SU-DHL-6 (cell line): ENCODE measurements at regions not wholly inside any gene's neighbourhood (a gene's known extent, or its start where the extent isn't known, plus 50 kb on each side); places are given as distances from the start of the nearest gene placed in this dataset.

Experiments used
- H2AFZ ChIP-seq: fragments of 200-600 bp; sonication (generic); 2 replicates; pipeline ENCODE4 v1.6.1; 2014; ENCODE audit warnings: low read depth, mild to moderate bottlenecking, moderate library complexity, mixed read lengths, antibody characterized with exemption, low read length; ENCODE audit not compliant: severe bottlenecking
- H3F3A ChIP-seq: fragments of 200-600 bp; shearing (Covaris generic); 2 replicates; pipeline ENCODE4 v1.6.0; 2016; ENCODE audit warnings: antibody characterized with exemption, mild to moderate bottlenecking; ENCODE audit not compliant: insufficient read depth
- H3K27ac ChIP-seq: fragments of 200-600 bp; sonication (generic); 2 replicates; pipeline ENCODE4 v1.5.1; 2016; ENCODE audit warnings: low read depth, mild to moderate bottlenecking, low read length, moderate library complexity, mixed read lengths
- H3K27me3 ChIP-seq: fragments of 200-600 bp; sonication (generic), shearing (Covaris generic); 2 replicates; pipeline ENCODE4 v1.6.0; 2014; ENCODE audit warnings: mild to moderate bottlenecking, low read length
- H3K36me3 ChIP-seq: fragments of 200-600 bp; sonication (generic); 2 replicates; pipeline ENCODE4 v1.6.1; 2014; ENCODE audit warnings: mild to moderate bottlenecking, low read length, mixed read lengths
- H3K4me2 ChIP-seq: fragments of 300-600, 200-600 bp; shearing (Covaris generic), sonication (generic); 2 replicates; pipeline ENCODE4 v1.6.0; 2014; ENCODE audit warnings: low read length, low read depth, mild to moderate bottlenecking; ENCODE audit not compliant: poor library complexity, severe bottlenecking
- H3K4me3 ChIP-seq: fragments of 200-600 bp; sonication (generic); 2 replicates; pipeline ENCODE4 v1.5.1; 2014; ENCODE audit warnings: antibody characterized with exemption, low read length, mild to moderate bottlenecking, mixed read lengths; ENCODE audit not compliant: insufficient read depth, poor library complexity, severe bottlenecking
- H3K79me2 ChIP-seq: fragments of 200-600 bp; sonication (generic); 2 replicates; pipeline ENCODE4 v1.6.1; 2014; ENCODE audit warnings: mild to moderate bottlenecking, low read length, moderate library complexity; ENCODE audit not compliant: insufficient read depth
- H3K9ac ChIP-seq: fragments of 200-600 bp; sonication (generic); 2 replicates; pipeline ENCODE4 v1.7.0; 2014; ENCODE audit warnings: mild to moderate bottlenecking, low read length
- H3K9me2 ChIP-seq: fragments of 200-600 bp; sonication (generic); replicated peaks from 2 replicates; pipeline ENCODE4 v1.6.1; 2014; ENCODE audit warnings: low read length; ENCODE audit not compliant: insufficient read depth
- H3K9me3 ChIP-seq: fragments of 200-600 bp; sonication (generic); 2 replicates; pipeline ENCODE4 v1.6.1; 2014; ENCODE audit warnings: low read length, mixed read lengths; ENCODE audit not compliant: insufficient read depth
- H4K20me1 ChIP-seq: fragments of 200-600 bp; sonication (generic); 2 replicates; pipeline ENCODE4 v1.6.1; 2014; ENCODE audit warnings: low read depth, mild to moderate bottlenecking, antibody characterized with exemption, low read length, moderate library complexity, mixed read lengths
- CTCF ChIP-seq: fragments of 200-600 bp; sonication (generic); IDR thresholded peaks from one replicate; pipeline ENCODE4 v1.5.1; 2017; ENCODE audit warnings: antibody characterized with exemption, mild to moderate bottlenecking, low read length, moderate library complexity; ENCODE audit not compliant: insufficient read depth, poor library complexity, severe bottlenecking
- EZH2phosphoT487 ChIP-seq: fragments of 200-600 bp; sonication (generic), shearing (Covaris generic); conservative IDR thresholded peaks from 2 replicates; pipeline ENCODE4 v1.6.1; 2018; ENCODE audit warnings: mild to moderate bottlenecking, antibody characterized with exemption, low read length, moderate library complexity, mixed read lengths

- Histone ChIP-seq H3K4me2 (no peak overlapping the region), H2AFZ (no peak overlapping the region), H3F3A (no peaks in the 10 kb centered on the region), H3K79me2 (no peaks in the 10 kb centered on the region), H3K27me3 (no peaks in the 10 kb centered on the region), H3K9me3 (peaks cover 7% of the 10 kb centered on the region; the same call in 1 of the 2 replicates), H3K9ac (no peak overlapping the region), H3K9me2 (no peaks in the 10 kb centered on the region), H3K4me3 (no peak overlapping the region), H3K36me3 (0 out of 2 replicates have a peak, but pooled peaks cover 3% of the 10 kb centered on the region), H3K27ac (no peak overlapping the region), H4K20me1 (no peaks in the 10 kb centered on the region)
- TF ChIP-seq EZH2phosphoT487 (no peak), CTCF (no peak)
These were observed 53.4 kb upstream of the PRKACB start for GRCh38 chr1:84090447-84091245.

DNA sequence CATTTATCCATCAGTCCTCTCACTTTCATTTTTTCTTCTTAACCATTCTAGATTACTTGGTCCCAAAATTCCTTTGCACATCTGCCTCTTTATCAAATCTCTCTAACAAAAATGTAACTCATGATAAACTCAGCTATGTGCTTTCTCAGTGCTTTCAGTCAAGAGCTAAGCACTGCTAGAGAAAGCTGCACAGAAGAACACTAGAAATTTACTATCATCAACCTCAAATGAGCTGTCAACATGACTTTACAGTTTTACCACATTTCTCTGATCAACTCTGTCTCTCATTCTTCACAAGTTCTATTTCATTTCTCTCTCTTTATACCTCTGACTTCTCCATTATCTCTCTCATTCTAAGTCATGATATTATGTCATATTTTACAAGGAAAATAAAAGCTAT is 54.2 kb upstream of the PRKACB start:
- Histone ChIP-seq H3K9ac (no peak overlapping the region), H3K9me2 (no peaks in the 10 kb centered on the region), H3K9me3 (no peaks in the 10 kb centered on the region), H3K36me3 (no peaks in the 10 kb centered on the region), H3F3A (no peaks in the 10 kb centered on the region), H3K4me2 (no peak overlapping the region), H3K4me3 (no peak overlapping the region), H2AFZ (no peak overlapping the region), H3K27ac (no peak overlapping the region), H4K20me1 (no peaks in the 10 kb centered on the region), H3K27me3 (no peaks in the 10 kb centered on the region), H3K79me2 (no peaks in the 10 kb centered on the region)
- TF ChIP-seq CTCF (no peak), EZH2phosphoT487 (no peak)

DNA sequence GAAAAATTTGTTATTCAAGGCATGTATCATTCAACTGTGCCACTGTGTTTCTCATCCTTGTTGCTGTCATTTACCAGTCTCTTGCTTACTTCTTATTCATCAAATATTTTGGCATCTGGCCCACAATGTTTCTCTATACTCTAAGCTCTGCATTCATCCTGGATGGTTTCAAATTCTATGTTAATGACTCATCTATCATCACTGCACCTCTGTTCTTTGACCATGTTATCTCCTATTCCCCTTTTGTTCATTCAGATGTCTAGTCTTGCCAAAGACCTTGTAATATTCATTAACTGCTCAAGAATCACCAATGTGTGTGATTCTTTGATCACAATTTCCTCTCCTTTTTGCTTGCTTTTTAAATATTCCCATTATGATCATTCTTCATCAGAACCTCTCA is 54.6 kb upstream of the PRKACB start:
- Histone ChIP-seq H3K9me2 (no peaks in the 10 kb centered on the region), H3K4me2 (no peak overlapping the region), H3K79me2 (no peaks in the 10 kb centered on the region), H3F3A (no peaks in the 10 kb centered on the region), H3K4me3 (no peak overlapping the region), H3K27me3 (no peaks in the 10 kb centered on the region), H3K27ac (no peak overlapping the region), H3K9ac (no peak overlapping the region), H3K9me3 (no peaks in the 10 kb centered on the region), H4K20me1 (no peaks in the 10 kb centered on the region), H2AFZ (no peak overlapping the region), H3K36me3 (no peaks in the 10 kb centered on the region)
- TF ChIP-seq CTCF (no peak), EZH2phosphoT487 (no peak)
